Activated naive CD4-positive, alpha-beta T cell treated with anti-CD3 and anti-CD28 coated beads for 36 hours (primary cell): ENCODE measurements at regions not wholly inside any gene's neighbourhood (a gene's known extent, or its start where the extent isn't known, plus 50 kb on each side); places are given as distances from the start of the nearest gene placed in this dataset.

ENCODE experiments used
- CTCF ChIA-PET: fragments of 350-600 bp; sonication (Branson Sonifier 250); formaldehyde crosslinking; loops from one replicate; lab custom pipeline; 2021; ENCODE audit warnings: antibody characterized with exemption; lab: Charles Lee
- DNase-seq: peaks from one replicate; pipeline ENCODE4 v3.0.0-alpha.2; 2020
- H3K27ac Mint-ChIP-seq: one replicate; pipeline ENCODE4 v1.8.0; 2021; ENCODE audit warnings: mild to moderate bottlenecking, mixed read lengths
- H3K27me3 Mint-ChIP-seq: one replicate; pipeline ENCODE4 v1.8.0; 2021; ENCODE audit warnings: low read depth, mixed read lengths
- H3K36me3 Mint-ChIP-seq: one replicate; pipeline ENCODE4 v1.8.0; 2021; ENCODE audit warnings: low read depth, mixed read lengths
- H3K4me1 Mint-ChIP-seq: one replicate; pipeline ENCODE4 v1.8.0; 2021; ENCODE audit warnings: low read depth, mixed read lengths
- H3K4me3 Mint-ChIP-seq: one replicate; pipeline ENCODE4 v1.8.0; 2021; ENCODE audit warnings: mild to moderate bottlenecking, moderate library complexity, mixed read lengths
- H3K9me3 Mint-ChIP-seq: one replicate; pipeline ENCODE4 v1.8.0; 2021; ENCODE audit warnings: mixed read lengths
- intact Hi-C: fragments of 100-400 bp; cut with micrococcal nuclease; formaldehyde crosslinking; loops from one replicate; pipeline ENCODE4 v1.15.1; 2023

GRCh38 chr21:41000838-41001237 lies 153.9 kb upstream of the DSCAM start:
- H3K36me3 Mint-ChIP-seq = peaks cover 2% of the 10 kb centered on the region
- peaks cover 9% of the 10 kb centered on the region for H3K27me3 Mint-ChIP-seq
- no peaks in the 10 kb centered on the region for H3K4me1 Mint-ChIP-seq
- H3K27ac Mint-ChIP-seq = no peak overlapping the region
- CTCF ChIA-PET = no interaction called here
- H3K4me3 Mint-ChIP-seq = no peak overlapping the region
- intact Hi-C loops = no loop called here
- no peak for DNase-seq
- peaks cover 10% of the 10 kb centered on the region for H3K9me3 Mint-ChIP-seq

DNA sequence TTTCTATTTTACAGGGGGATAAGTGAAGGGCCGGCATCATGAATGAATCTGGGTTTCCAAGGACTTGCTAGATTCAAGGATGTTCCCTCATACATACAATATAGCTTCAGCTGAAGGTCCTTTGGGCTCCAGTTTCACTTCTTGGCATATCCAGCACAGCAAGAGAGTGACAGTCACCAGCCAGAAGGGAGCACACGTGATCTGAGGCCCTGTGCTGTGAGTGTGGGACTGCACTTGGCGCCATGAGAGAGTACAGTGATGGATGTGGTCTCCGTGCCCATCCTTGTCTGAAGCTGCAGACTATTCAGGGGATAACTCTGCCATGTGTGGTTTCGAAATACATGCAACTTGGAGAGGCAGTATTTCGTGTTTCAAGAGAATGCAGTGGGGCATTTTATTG lies 159.7 kb upstream of the DSCAM start:
- Mint-ChIP-seq H3K27me3 (peaks cover 9% of the 10 kb centered on the region), H3K36me3 (no peaks in the 10 kb centered on the region), H3K9me3 (peaks cover 4% of the 10 kb centered on the region), H3K4me3 (no peak overlapping the region), H3K4me1 (no peaks in the 10 kb centered on the region), H3K27ac (no peak overlapping the region)
- CTCF ChIA-PET = no interaction called here
- DNase-seq = no peak
- intact Hi-C loops = no loop called here

DNA sequence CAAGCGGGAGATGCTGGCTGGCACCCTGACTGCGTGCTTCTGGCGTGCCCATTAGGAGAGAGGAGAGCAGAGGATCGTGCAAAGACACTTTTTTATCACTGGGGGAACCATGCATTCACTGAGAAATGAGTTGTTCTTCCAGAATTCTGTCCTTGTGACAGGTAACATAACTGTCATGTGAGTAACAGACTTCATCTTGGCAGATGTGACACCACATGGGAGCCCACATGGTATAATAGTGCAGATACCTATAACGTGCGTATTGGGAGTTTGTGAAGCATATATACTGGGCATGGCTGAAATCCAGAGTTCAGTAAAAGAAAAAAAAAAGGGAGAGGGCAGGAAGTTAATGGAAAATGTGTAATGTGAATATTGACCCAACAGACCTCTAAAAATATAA lies 159.6 kb upstream of the BACE2 start:
- CTCF ChIA-PET = no interaction called here

GRCh38 chr21:41008974-41009373 lies 159.0 kb upstream of the BACE2 start:
- intact Hi-C loops = no loop called here
- Mint-ChIP-seq H3K27me3 (peaks cover 7% of the 10 kb centered on the region), H3K4me1 (no peaks in the 10 kb centered on the region), H3K36me3 (no peaks in the 10 kb centered on the region), H3K27ac (no peak overlapping the region), H3K9me3 (no peaks in the 10 kb centered on the region), H3K4me3 (no peak overlapping the region)
- CTCF ChIA-PET = no interaction called here
- no peak for DNase-seq

More for the DNA sequence above, 159.6 kb upstream of the BACE2 start:
- no peaks in the 10 kb centered on the region for H3K9me3 Mint-ChIP-seq
- no peak overlapping the region for H3K27ac Mint-ChIP-seq
- no peaks in the 10 kb centered on the region for H3K4me1 Mint-ChIP-seq
- intact Hi-C loops = no loop called here
- H3K4me3 Mint-ChIP-seq = no peak overlapping the region
- no peaks in the 10 kb centered on the region for H3K36me3 Mint-ChIP-seq
- H3K27me3 Mint-ChIP-seq = peaks cover 9% of the 10 kb centered on the region
- no peak for DNase-seq

DNA sequence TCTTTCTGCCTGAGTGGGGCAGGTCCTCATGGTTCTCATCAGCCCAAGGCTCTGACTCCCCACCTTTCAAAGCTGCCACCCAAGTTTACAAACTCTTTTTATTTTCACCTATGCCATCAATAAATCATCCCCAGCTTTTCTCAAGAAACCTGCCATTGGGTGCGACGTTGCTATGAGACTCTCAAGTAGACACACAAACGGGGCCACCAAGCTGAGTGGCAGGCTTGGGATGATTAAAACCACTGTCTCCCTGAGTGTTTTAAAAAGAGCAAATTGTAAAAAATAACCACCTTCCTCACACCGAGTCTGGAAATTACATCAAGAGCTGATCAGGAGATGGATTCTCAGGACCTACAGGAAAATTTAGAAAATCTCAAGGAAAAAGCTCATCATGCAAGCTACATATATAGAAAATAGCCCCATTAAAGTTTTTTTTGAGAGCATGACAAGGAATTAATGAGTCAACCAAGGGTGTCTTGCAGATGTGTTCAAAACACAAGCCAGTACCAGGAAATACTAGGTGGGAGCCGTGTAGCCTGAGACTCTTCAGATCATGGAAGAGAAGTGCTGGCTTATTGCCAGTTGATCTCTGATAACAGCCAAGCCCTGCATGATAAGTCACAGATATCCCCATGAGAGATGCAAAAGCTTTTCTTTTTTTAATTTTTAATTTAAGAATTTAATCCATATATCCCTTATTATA lies 158.4 kb upstream of the BACE2 start:
- Mint-ChIP-seq H3K27ac (no peak overlapping the region), H3K4me1 (no peaks in the 10 kb centered on the region), H3K36me3 (no peaks in the 10 kb centered on the region), H3K4me3 (no peak overlapping the region), H3K27me3 (peaks cover 5% of the 10 kb centered on the region), H3K9me3 (no peaks in the 10 kb centered on the region)
- CTCF ChIA-PET = no interaction called here
- intact Hi-C loops = no loop called here
- DNase-seq = no peak

DNA sequence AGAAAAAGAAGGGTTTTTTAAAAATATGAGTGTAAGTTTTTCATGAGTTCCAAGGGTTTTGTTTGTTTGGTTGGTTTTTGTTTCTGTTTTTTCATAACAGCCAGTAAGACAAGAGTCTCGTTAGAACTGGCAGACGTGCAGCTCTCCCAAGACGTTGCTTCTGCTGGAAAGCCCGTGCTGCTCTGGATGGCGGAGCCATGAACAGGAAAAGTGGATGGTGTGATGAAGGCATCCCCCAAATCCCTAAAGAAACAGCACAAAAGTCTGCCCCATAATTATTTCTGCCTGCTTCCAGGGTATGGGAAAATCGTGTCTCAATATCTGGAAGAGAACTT lies 157.9 kb upstream of the BACE2 start:
- Mint-ChIP-seq H3K9me3 (no peaks in the 10 kb centered on the region), H3K27me3 (peaks cover 2% of the 10 kb centered on the region), H3K4me1 (no peaks in the 10 kb centered on the region), H3K27ac (no peak overlapping the region), H3K4me3 (no peak overlapping the region), H3K36me3 (no peaks in the 10 kb centered on the region)
- DNase-seq = no peak
- CTCF ChIA-PET = no interaction called here
- intact Hi-C loops = no loop called here

DNA sequence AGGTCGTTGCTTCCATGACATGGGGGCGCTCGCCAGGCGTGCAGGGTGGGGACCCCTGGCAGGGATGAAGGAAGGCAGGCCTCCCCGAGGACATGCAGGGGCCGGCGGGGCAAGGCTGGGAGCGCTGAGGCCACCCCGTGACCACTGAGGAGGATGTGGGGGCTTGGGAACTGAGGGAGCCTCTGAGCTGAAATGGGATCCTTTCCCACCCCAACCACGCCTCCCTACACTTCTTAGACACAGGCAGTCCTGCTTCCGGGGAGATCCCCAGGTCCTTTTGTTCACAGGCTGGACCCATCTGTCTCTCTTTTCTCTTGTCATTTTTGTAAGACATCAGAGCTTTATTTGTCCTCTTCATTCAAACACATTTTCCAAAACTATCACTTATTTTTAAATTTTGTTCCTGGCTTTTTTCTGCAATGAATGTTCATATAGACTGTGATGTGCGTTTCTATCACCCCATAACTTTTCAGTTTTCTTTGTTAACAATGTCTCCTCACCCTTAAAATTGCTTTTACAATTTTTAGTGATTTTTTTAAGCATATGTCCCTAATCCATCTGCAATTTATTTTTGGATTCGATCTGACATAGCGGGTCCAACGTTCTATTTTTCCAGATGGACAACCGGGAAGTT lies 156.7 kb upstream of the BACE2 start:
- Mint-ChIP-seq H3K4me3 (no peak overlapping the region), H3K27me3 (peaks cover 3% of the 10 kb centered on the region), H3K4me1 (no peaks in the 10 kb centered on the region), H3K36me3 (no peaks in the 10 kb centered on the region), H3K9me3 (no peaks in the 10 kb centered on the region), H3K27ac (no peak overlapping the region)
- no peak for DNase-seq
- CTCF ChIA-PET = no interaction called here
- intact Hi-C loops = no loop called here

GRCh38 chr21:41011951-41012366 lies 156.0 kb upstream of the BACE2 start:
- Mint-ChIP-seq H3K27me3 (peaks cover 3% of the 10 kb centered on the region), H3K36me3 (no peaks in the 10 kb centered on the region), H3K4me3 (no peak overlapping the region), H3K9me3 (no peaks in the 10 kb centered on the region), H3K27ac (no peak overlapping the region), H3K4me1 (no peaks in the 10 kb centered on the region)
- no peak for DNase-seq
- intact Hi-C loops = no loop called here
- CTCF ChIA-PET = no interaction called here

DNA sequence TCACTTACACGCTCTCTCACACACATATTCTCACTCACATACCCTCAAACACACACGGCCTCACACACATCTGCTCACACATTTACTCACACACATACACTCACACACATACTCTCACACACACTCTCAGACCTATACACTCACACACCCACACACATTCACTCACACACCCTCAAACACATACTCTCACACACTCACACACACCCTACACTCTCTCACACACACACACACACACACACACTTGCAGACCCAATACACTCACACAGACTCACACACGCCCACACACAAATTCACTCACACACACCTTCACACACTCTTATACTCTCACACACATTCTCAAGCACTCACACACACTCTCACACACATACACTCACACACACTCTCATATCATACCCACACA lies 155.5 kb upstream of the BACE2 start:
- no peaks in the 10 kb centered on the region for H3K9me3 Mint-ChIP-seq
- CTCF ChIA-PET = no interaction called here
- intact Hi-C loops = no loop called here

DNA sequence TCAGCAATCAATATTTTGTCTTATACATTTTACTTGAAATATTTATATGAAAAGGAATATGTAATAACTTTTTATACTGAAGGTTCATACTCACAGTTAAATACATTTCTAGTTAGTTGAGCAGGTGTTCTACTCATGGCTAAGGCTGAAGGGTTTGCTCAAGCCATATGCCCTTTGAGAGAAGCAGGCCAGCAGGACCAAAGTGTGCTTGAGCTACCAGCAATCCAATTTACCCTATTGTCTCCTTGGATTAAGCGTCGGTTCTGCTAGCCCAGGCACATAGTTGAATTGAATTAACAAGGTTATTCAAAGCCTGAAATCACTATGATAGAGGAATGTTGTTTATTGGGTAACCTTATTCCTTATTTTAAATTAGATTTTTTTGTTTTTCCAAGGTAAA lies 151.5 kb upstream of the BACE2 start:
- Mint-ChIP-seq H3K36me3 (no peaks in the 10 kb centered on the region), H3K27me3 (peaks cover 15% of the 10 kb centered on the region), H3K9me3 (no peaks in the 10 kb centered on the region), H3K27ac (no peak overlapping the region), H3K4me3 (no peak overlapping the region), H3K4me1 (no peaks in the 10 kb centered on the region)
- no peak for DNase-seq
- intact Hi-C loops = no loop called here
- CTCF ChIA-PET = no interaction called here

More for the DNA sequence above, 155.5 kb upstream of the BACE2 start:
- H3K4me1 Mint-ChIP-seq = no peaks in the 10 kb centered on the region
- H3K4me3 Mint-ChIP-seq = no peak overlapping the region
- no peak overlapping the region for H3K27ac Mint-ChIP-seq
- DNase-seq = no peak
- peaks cover 5% of the 10 kb centered on the region for H3K27me3 Mint-ChIP-seq
- H3K36me3 Mint-ChIP-seq = no peaks in the 10 kb centered on the region

DNA sequence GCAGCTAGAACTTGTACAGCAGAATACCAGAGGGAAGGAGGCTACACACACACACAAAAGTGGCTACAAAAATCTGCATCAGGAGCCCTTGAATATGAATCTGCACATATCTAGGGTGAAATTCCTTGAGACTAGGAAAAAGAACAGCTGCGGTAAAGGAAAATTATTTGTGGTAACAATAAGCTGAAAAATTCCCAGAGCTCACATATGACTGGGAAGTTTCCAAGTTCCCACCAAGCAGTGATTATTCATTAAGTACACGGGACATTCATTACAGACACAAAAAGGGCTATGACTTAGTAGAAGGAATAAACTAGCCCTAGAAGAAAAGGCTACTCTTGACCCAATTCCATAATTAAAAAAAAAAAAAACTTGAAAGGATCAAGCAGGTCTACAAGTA lies 149.5 kb upstream of the BACE2 start:
- CTCF ChIA-PET = interaction anchor here (0.7 kb wide), 1 partner anchor 76 kb away, joined by 3 read pairs; no protein-coding TSS in a partner anchor
- no peak overlapping the region for H3K27ac Mint-ChIP-seq
- H3K9me3 Mint-ChIP-seq = no peaks in the 10 kb centered on the region
- no peak for DNase-seq
- H3K4me3 Mint-ChIP-seq = no peak overlapping the region
- H3K27me3 Mint-ChIP-seq = peaks cover 15% of the 10 kb centered on the region
- H3K36me3 Mint-ChIP-seq = no peaks in the 10 kb centered on the region
- intact Hi-C loops = no loop called here
- no peaks in the 10 kb centered on the region for H3K4me1 Mint-ChIP-seq

GRCh38 chr21:41023936-41024335 lies 144.0 kb upstream of the BACE2 start:
- no peak overlapping the region for H3K4me3 Mint-ChIP-seq
- CTCF ChIA-PET = no interaction called here
- no peak for DNase-seq

DNA sequence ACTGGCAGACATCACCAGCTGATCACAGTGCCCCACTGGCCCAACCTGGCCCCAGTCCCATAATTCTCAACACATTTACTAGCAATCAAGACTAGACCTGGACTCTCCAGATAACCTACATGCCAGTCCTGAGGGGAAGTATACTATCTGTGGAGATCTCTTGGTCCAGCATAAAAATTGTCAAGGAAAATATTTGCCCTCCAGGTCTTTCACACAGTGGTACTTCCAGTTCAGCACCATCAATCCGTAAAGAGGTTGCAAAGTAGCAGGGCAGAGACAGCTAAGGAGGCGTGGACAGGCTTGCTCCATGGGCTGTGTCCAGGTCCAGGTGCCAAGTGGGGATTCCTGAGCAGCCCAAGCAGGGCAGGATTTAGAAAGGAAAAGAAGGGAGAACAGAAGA lies 143.6 kb upstream of the BACE2 start:
- no peak for DNase-seq
- Mint-ChIP-seq H3K27ac (no peak overlapping the region), H3K9me3 (no peaks in the 10 kb centered on the region), H3K36me3 (no peaks in the 10 kb centered on the region), H3K4me3 (no peak overlapping the region), H3K27me3 (peaks cover 13% of the 10 kb centered on the region), H3K4me1 (no peaks in the 10 kb centered on the region)
- intact Hi-C loops = no loop called here
- CTCF ChIA-PET = no interaction called here

More at GRCh38 chr21:41023936-41024335, 144.0 kb upstream of the BACE2 start:
- no peak overlapping the region for H3K27ac Mint-ChIP-seq
- intact Hi-C loops = no loop called here
- H3K4me1 Mint-ChIP-seq = no peaks in the 10 kb centered on the region
- peaks cover 10% of the 10 kb centered on the region for H3K27me3 Mint-ChIP-seq
- H3K36me3 Mint-ChIP-seq = no peaks in the 10 kb centered on the region
- no peaks in the 10 kb centered on the region for H3K9me3 Mint-ChIP-seq
